Chondrocyte (in vitro differentiated cells): ENCODE measurements at regions not wholly inside any gene's neighbourhood (a gene's known extent, or its start where the extent isn't known, plus 50 kb on each side); places are given as distances from the start of the nearest gene placed in this dataset.
"Not testable (repeated sequence)": the region's sequence is repeated elsewhere in the genome, so short reads cannot be mapped to it uniquely, and the experiment has no call there.

Experiments
- DNase-seq: peaks from one replicate; pipeline ENCODE4 v3.0.0; 2021; ENCODE audit warnings: mixed read lengths, low spot score
- H3K27ac Mint-ChIP-seq: one replicate; pipeline ENCODE4 v1.8.0; 2021; ENCODE audit warnings: mild to moderate bottlenecking, moderate library complexity, mixed read lengths; ENCODE audit not compliant: unreplicated experiment
- H3K27me3 Mint-ChIP-seq: 2 replicates; pipeline ENCODE4 v1.8.0; 2021; ENCODE audit warnings: low read depth, mixed read lengths
- H3K36me3 Mint-ChIP-seq: 2 replicates; pipeline ENCODE4 v1.8.0; 2021; ENCODE audit warnings: low read depth, mixed read lengths
- H3K4me1 Mint-ChIP-seq: 2 replicates; pipeline ENCODE4 v1.8.0; 2021; ENCODE audit warnings: low read depth, mild to moderate bottlenecking, mixed read lengths
- H3K4me3 Mint-ChIP-seq: one replicate; pipeline ENCODE4 v1.8.0; 2021; ENCODE audit warnings: mild to moderate bottlenecking, moderate library complexity, mixed read lengths; ENCODE audit not compliant: unreplicated experiment
- H3K9me3 Mint-ChIP-seq: 2 replicates; pipeline ENCODE4 v1.8.0; 2021; ENCODE audit warnings: low read depth, mixed read lengths
- TF ChIP-seq, protein P1 (sequence below): fragments of 200-600 bp; sonication (generic); IDR thresholded peaks from 2 replicates; pipeline ENCODE4 v1.5.0; 2021; ENCODE audit warnings: antibody characterized with exemption, mild to moderate bottlenecking, moderate library complexity

DNA sequence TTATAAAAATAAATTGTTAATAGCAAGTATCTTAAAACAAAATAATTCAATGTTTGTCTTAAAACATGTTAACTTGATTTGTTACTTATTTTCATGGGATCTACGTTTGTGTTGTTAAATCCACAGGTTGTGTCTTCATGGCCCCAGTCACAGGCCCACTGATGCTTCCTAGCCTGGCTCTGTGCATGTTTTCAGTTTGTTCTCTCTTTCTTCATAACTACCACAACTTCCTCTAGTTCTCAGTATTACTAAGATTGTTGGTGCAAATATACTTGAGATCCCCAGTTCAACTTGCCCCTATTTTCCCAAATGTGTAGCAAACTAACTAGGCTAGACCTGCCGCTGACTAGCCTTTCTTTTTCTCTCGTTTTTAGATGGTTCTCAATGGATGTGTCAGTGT lies 250.5 kb downstream of the NRIP1 start:
- Mint-ChIP-seq H3K27me3 (no peaks in the 10 kb centered on the region), H3K4me1 (no peaks in the 10 kb centered on the region), H3K36me3 (peaks cover 2% of the 10 kb centered on the region), H3K27ac (no peak overlapping the region), H3K9me3 (peaks cover 24% of the 10 kb centered on the region), H3K4me3 (no peak overlapping the region)
- DNase-seq = no peak
- TF ChIP-seq, protein P1, sequence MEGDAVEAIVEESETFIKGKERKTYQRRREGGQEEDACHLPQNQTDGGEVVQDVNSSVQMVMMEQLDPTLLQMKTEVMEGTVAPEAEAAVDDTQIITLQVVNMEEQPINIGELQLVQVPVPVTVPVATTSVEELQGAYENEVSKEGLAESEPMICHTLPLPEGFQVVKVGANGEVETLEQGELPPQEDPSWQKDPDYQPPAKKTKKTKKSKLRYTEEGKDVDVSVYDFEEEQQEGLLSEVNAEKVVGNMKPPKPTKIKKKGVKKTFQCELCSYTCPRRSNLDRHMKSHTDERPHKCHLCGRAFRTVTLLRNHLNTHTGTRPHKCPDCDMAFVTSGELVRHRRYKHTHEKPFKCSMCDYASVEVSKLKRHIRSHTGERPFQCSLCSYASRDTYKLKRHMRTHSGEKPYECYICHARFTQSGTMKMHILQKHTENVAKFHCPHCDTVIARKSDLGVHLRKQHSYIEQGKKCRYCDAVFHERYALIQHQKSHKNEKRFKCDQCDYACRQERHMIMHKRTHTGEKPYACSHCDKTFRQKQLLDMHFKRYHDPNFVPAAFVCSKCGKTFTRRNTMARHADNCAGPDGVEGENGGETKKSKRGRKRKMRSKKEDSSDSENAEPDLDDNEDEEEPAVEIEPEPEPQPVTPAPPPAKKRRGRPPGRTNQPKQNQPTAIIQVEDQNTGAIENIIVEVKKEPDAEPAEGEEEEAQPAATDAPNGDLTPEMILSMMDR = no peak

DNA sequence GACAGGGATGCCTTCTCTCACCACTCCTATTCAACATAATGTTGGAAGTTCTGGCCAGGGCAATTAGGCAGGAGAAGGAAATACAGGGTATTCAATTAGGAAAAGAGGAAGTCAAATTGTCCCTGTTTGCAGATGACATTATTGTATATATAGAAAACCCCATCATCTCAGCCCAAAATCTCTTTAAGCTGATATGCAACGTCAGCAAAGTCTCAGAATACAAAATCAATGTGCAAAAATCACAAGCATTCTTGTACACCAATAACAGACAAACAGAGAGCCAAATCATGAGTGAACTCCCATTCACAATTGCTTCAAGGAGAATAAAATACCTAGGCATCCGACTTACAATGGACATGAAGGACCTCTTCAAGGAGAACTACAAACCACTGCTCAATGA lies 258.1 kb upstream of the SAMSN1 start:
- not testable (repeated sequence) for H3K4me3 Mint-ChIP-seq, H3K27ac Mint-ChIP-seq

DNA sequence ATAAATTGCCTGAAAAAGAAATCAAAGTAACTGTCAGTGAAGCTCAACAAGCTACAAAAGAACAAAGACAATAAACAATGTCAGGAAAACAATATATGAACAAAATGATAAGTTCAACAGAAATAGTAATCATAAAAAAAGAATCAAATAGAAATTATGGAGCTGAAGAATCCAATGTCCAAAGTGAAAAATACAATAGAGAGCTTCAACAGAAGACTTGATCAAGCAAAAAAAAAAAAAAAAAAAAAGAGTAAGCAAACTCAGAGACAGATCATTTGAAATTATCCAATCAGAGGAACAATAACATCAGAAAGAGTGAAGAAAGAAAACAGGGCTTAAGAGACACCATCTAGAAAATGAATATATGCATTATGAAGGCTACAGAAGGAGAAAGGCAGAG lies 251.4 kb upstream of the SAMSN1 start:
- H3K27ac Mint-ChIP-seq = no peak overlapping the region
- H3K4me3 Mint-ChIP-seq = no peak overlapping the region
- no peak for DNase-seq
- no peaks in the 10 kb centered on the region for H3K36me3 Mint-ChIP-seq
- H3K4me1 Mint-ChIP-seq = no peaks in the 10 kb centered on the region
- H3K9me3 Mint-ChIP-seq = peaks cover 42% of the 10 kb centered on the region
- TF ChIP-seq, protein P1 = no peak
- H3K27me3 Mint-ChIP-seq = no peaks in the 10 kb centered on the region

More for the DNA sequence above, 258.1 kb upstream of the SAMSN1 start:
- not testable (repeated sequence) for H3K4me1 Mint-ChIP-seq, H3K36me3 Mint-ChIP-seq, H3K27me3 Mint-ChIP-seq, DNase-seq
- H3K9me3 Mint-ChIP-seq = peaks cover 46% of the 10 kb centered on the region

DNA sequence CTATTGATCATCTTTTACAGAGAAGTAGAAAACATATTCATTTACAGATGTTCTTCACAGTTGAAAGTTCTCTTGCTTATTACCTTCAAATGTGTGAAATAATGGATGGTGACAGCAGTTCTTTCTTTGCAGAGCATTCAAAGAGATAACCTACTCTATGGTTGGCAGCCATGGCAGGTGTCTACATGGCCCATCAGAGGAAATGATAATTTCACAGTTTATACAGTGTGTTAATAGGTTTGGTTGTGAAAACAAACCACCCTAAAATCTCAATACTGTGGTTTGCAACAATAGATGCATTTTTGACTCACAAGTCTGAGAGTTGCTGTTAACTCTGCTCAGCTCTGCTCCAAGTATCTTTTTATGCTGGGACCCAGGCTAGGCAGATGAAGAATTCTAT lies 241.2 kb upstream of the SAMSN1 start:
- no peak for DNase-seq
- H3K9me3 Mint-ChIP-seq = peaks cover 10% of the 10 kb centered on the region
- no peaks in the 10 kb centered on the region for H3K4me1 Mint-ChIP-seq
- H3K27me3 Mint-ChIP-seq = no peaks in the 10 kb centered on the region
- H3K27ac Mint-ChIP-seq = no peak overlapping the region
- H3K4me3 Mint-ChIP-seq = no peak overlapping the region
- H3K36me3 Mint-ChIP-seq = no peaks in the 10 kb centered on the region
- TF ChIP-seq, protein P1 = no peak

DNA sequence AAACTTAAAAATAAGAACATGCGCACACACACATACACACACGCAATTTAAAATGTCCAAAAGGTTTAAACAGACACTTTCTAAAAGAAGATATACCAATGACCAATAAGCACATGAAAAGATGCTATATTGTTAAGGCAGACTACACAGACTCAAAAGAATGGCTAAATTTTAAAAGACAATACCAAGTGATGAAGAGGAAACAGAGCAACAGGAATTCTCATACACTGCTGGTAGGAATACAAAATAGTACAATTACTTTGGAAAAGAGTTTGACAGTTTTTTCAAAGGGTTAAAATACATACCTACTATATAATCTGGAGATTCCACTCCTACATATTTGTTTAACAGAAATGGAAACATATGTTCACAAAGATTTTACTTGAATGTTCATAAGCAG lies 239.6 kb upstream of the SAMSN1 start:
- no peak overlapping the region for H3K27ac Mint-ChIP-seq
- DNase-seq = no peak
- H3K36me3 Mint-ChIP-seq = no peaks in the 10 kb centered on the region
- H3K4me3 Mint-ChIP-seq = no peak overlapping the region
- H3K27me3 Mint-ChIP-seq = no peaks in the 10 kb centered on the region
- no peaks in the 10 kb centered on the region for H3K4me1 Mint-ChIP-seq
- TF ChIP-seq, protein P1 = no peak
- peaks cover 19% of the 10 kb centered on the region for H3K9me3 Mint-ChIP-seq

DNA sequence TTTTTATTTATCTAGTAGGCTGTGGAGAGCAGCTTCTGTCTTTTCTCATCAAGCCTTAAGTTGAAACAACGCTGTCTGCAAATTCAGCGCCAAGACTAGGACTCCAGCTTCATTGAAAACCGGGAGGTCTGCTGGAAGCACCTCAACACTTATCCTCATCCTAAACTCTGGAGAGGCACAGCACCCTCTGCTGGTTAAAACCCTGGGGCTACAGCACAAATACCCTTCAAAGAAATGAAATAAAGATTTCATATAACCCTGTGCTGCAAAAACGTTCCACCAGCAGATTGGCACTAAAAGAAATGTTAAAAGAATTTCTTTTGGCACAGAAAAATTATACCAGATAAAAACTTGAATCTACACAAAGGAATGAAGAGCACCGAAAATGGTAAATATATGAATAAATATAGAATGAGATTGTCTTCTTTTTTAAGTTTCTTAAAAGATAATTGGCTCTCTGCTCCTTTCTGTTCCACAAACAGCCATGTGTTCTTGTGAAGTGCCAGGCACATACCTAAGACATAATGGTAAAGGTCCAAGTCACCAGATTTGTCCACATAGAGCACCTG lies 227.7 kb upstream of the SAMSN1 start:
- no peaks in the 10 kb centered on the region for H3K36me3 Mint-ChIP-seq
- DNase-seq = no peak
- H3K27me3 Mint-ChIP-seq = no peaks in the 10 kb centered on the region
- TF ChIP-seq, protein P1 = peak; percentile 15
- H3K4me1 Mint-ChIP-seq = no peaks in the 10 kb centered on the region
- no peak overlapping the region for H3K27ac Mint-ChIP-seq
- H3K4me3 Mint-ChIP-seq = no peak overlapping the region
- H3K9me3 Mint-ChIP-seq = peaks cover 9% of the 10 kb centered on the region
